ENCODE measurements at regions not wholly inside any gene's neighbourhood (a gene's known extent, or its start where the extent isn't known, plus 50 kb on each side); places are given as distances from the start of the nearest gene placed in this dataset.

- TF ChIP-seq CTCF (IDR thresholded peaks at IDR 0.05 in 4 of 5, conservative IDR thresholded peaks at IDR 0.05 in 1 of 5): no peak
- no peak for TF ChIP-seq POLR2A (IDR thresholded peaks at IDR 0.05)
These were observed 126.5 kb upstream of the CMC1 start for GRCh38 chr3:28114893-28115292.

Data from gastrocnemius medialis (tissue), 4 donors.